ENCODE measurements at regions not wholly inside any gene's neighbourhood (a gene's known extent, or its start where the extent isn't known, plus 50 kb on each side); places are given as distances from the start of the nearest gene placed in this dataset.

DNA sequence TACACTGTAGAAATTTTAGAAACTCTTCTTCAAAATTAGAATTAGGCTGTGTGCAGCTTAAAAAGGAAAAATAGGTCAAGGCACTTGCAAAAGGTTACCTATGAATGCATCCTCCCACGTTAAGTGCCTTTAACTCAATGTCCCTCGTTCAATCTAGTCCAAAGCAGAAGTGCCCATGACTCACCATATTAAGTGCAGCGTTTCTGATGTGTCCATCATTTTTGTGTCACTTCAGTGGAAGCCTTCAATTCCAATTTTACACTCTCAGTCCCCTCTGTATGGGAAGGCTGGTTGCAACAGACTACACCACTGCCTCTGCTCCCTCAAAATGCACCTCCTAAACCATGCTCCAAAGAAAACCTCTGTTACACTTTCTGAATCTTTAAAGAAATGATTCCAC is 53.4 kb downstream of the FOXB1 start:
- Mint-ChIP-seq H3K4me1 (ENCODE audit: low read depth) (no peaks in the 10 kb centered on the region), H3K27me3 (ENCODE audit: low read depth) (peaks cover 71% of the 10 kb centered on the region)
- no peak for ATAC-seq (replicated peaks in 1 of 2)

DNA sequence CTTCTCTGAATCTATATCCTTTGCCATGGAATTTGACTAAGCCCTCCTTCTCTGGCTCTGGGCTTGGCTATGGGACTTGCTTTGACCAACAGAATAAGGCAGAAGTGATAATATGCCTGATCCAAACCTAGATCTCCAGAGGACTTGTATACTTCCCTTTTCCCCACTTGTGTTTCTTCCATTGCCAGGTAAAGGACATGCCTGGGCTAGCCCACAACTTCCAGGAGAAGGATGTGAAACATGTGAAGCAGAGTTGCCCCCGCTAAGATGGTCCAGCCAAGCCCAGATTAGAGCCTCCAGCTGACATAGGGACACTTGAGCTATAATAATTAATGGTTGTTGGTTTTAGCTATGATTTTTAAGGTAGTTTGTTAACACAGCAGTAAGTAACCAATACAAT is 55.1 kb downstream of the FOXB1 start:
- Mint-ChIP-seq H3K4me1 (ENCODE audit: low read depth) (no peaks in the 10 kb centered on the region), H3K36me3 (ENCODE audit: insufficient read depth in 2 of 2) (peaks cover 11 to 17% of the 10 kb centered on the region in 2 donors), H3K27ac (no peak overlapping the region), H3K4me3 (no peak overlapping the region), H3K9me3 (peaks cover 12 to 13% of the 10 kb centered on the region in 2 donors), H3K27me3 (ENCODE audit: low read depth) (peaks cover 66% of the 10 kb centered on the region)
- DNase-seq (no peak), ATAC-seq (replicated peaks in 1 of 2) (no peak)

More for the DNA sequence above, 53.4 kb downstream of the FOXB1 start:
- H3K4me3 Mint-ChIP-seq, result no peak overlapping the region
- peaks cover 12 to 13% of the 10 kb centered on the region in 2 donors for H3K9me3 Mint-ChIP-seq
- peaks cover 11 to 15% of the 10 kb centered on the region in 2 donors for H3K36me3 Mint-ChIP-seq (ENCODE audit: insufficient read depth in 2 of 2)
- no peak for DNase-seq
- H3K27ac Mint-ChIP-seq, result no peak overlapping the region

DNA sequence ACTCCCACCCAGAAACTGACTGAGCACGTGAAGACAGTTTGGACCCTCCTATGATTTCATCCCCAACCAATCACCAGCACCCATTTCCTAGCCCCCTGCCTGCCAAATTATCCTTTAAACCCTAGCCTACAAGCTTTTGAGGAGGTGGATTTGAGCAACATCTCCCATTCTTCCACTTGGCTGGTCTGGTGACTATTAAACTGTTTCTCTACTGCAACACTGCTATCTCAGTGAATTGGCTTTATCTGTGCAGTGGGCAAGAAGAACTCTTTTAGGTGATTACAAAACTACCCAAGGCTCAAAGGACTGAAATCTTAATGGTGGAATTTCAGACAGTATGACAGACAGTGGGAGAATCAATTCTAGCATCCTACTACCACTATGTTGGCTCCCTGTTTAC is 57.6 kb downstream of the FOXB1 start:
- Mint-ChIP-seq H3K4me3 (no peak overlapping the region), H3K4me1 (ENCODE audit: low read depth) (no peaks in the 10 kb centered on the region), H3K36me3 (ENCODE audit: insufficient read depth in 2 of 2) (peaks cover 11 to 17% of the 10 kb centered on the region in 2 donors), H3K27me3 (ENCODE audit: low read depth) (peaks cover 61% of the 10 kb centered on the region), H3K9me3 (peaks cover 12 to 13% of the 10 kb centered on the region in 2 donors), H3K27ac (no peak overlapping the region)
- ATAC-seq (replicated peaks in 1 of 2) (no peak), DNase-seq (no peak)

DNA sequence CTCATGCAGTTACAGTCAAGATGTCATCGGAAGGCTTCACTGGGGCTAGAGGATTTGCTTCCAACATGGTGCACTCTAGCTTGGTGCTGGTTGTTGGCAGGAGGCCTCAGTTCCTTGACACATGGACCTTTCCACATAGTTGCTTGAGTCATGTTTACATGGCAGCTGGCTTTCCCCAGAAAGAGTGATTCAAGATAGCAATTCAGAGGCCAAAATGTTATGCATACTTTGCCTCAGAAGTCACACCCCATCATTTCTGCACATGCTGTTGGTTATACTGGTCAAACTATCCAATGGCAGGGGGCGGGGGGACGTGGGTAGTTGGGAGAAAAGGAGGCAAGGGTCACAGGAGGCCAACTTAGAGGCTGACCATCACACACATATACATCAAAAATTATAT is 58.7 kb downstream of the FOXB1 start:
- DNase-seq (no peak), ATAC-seq (replicated peaks in 1 of 2) (no peak)
- Mint-ChIP-seq H3K4me1 (ENCODE audit: low read depth) (no peaks in the 10 kb centered on the region), H3K9me3 (peaks cover 12 to 13% of the 10 kb centered on the region in 2 donors), H3K27me3 (ENCODE audit: low read depth) (peaks cover 59% of the 10 kb centered on the region), H3K27ac (no peak overlapping the region), H3K36me3 (ENCODE audit: insufficient read depth in 2 of 2) (peaks cover 11 to 17% of the 10 kb centered on the region in 2 donors), H3K4me3 (no peak overlapping the region)

DNA sequence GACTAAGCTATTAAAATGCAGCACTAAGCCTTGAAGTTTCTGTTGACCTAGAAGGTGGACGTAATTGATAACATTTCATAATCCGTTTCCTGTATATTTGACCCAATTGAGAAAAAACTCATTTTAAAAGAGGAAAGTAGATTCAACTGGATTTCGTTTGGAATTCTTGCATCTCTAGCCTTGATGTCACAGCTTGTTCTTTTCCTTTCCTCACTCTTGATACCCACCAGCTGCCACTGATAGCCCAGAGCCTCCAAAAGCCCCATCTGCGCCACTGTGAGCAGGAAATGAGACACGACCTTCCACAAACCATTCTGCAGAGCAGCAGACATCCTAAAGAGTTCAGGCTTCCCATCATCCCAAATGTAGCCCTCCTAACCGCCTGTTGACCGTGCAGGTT is 61.8 kb downstream of the FOXB1 start:
- Mint-ChIP-seq H3K4me3 (no peak overlapping the region), H3K4me1 (ENCODE audit: low read depth) (no peaks in the 10 kb centered on the region), H3K9me3 (peaks cover 10 to 12% of the 10 kb centered on the region in 2 donors), H3K36me3 (ENCODE audit: insufficient read depth in 2 of 2) (peaks cover 11 to 16% of the 10 kb centered on the region in 2 donors), H3K27me3 (ENCODE audit: low read depth) (peaks cover 45% of the 10 kb centered on the region), H3K27ac (no peak overlapping the region)
- no peak for DNase-seq
- no peak for ATAC-seq (replicated peaks in 1 of 2)

DNA sequence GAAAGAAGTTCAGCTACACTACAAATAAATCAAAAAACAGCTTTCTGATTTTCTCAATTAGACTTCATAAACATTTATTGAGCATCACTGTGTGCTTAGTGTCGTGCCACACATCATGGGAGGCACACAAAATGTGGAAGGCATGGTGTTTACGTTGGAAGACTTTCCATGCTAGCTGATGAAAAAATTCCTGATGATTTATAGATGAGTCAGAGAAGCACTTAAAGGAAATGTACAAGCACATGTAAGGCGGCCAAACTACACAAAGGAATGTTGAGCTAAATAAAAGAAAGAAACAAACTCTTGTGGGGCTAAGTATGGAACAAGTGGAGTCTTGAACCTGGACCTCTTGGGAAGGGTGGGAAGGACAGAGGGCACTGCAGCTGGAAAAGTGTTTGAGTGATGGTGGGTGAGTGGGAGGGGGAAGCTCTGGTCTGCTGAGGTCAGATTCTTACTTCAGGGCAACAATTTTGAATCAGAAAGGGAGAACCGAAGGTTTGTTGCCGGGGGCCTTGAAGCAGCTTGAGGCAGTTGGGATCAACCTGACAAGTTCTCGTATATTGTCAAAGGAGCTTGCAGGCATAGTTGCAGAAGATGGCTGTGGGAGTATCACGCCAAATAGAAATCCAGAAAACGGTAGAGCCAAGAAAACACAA is 66.9 kb downstream of the FOXB1 start:
- Mint-ChIP-seq H3K27ac (no peak overlapping the region), H3K27me3 (ENCODE audit: low read depth) (peaks cover 17% of the 10 kb centered on the region), H3K9me3 (peaks cover 3 to 6% of the 10 kb centered on the region in 2 donors), H3K4me3 (no peak overlapping the region), H3K4me1 (ENCODE audit: low read depth) (peaks cover 30% of the 10 kb centered on the region), H3K36me3 (ENCODE audit: insufficient read depth in 2 of 2) (peaks cover 4 to 8% of the 10 kb centered on the region in 2 donors)
- DNase-seq, result no peak
- ATAC-seq (replicated peaks in 1 of 2), result no peak

DNA sequence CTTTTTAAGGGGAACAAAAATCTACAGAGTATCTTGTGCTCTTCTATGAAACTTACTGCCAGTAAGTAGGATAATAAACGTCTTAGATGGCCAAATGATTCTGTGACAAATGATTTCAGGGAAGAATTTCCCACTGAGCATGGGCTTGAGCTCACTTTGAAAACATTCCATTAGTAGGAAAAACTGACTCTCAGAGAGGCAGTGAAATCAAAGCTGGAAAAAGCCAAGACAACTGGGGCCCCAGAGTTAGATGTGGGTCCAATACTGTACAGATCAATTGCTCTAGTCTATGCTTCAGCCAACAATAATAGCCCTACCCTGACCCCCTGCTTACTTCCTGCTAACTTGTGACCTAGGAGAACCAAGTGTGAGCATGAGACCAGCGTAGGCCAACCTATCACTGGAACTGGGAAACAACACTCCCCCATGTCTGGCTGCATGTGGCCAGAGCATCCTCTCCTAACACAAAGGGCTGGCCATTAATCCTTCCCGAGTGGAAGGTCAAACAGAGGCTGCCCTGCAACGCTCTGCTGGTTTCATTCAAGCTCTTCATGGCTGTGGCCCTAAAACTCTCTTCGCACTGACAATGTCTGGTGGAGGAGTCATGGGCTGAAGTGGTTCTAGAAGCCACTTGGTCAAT is 68.8 kb downstream of the FOXB1 start:
- Mint-ChIP-seq H3K4me3 (no peak overlapping the region), H3K27ac (no peak overlapping the region), H3K9me3 (peaks cover 3 to 6% of the 10 kb centered on the region in 2 donors), H3K27me3 (ENCODE audit: low read depth) (peaks cover 1% of the 10 kb centered on the region), H3K36me3 (ENCODE audit: insufficient read depth in 2 of 2) (peaks cover 4 to 8% of the 10 kb centered on the region in 2 donors), H3K4me1 (ENCODE audit: low read depth) (peaks cover 50% of the 10 kb centered on the region)
- DNase-seq, result no peak
- ATAC-seq (replicated peaks in 1 of 2), result no peak

DNA sequence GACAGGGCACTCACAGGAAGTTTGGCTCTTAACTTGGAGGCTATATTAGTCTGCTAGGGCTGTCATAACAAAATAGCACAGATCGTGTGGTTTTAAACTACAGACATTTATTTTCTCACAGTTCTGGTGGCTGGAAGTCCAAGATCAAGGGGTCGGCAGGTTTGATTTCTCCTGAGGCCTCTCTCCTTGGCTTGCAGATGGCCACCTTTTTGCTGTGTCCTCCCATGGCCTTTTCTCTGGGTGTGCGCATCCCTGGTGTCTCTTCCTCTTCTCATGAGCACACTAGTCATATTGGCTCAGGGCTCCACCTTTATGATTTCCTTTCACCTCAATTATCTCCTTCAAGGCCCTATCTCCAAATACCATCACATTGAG is 69.3 kb downstream of the FOXB1 start:
- Mint-ChIP-seq H3K27ac (peak overlapping the region; percentile 24), H3K27me3 (ENCODE audit: low read depth) (no peaks in the 10 kb centered on the region), H3K4me3 (peak overlapping the region in 1 of 2 donors; percentile 39), H3K36me3 (ENCODE audit: insufficient read depth in 2 of 2) (peaks cover 4 to 8% of the 10 kb centered on the region in 2 donors), H3K4me1 (ENCODE audit: low read depth) (peaks cover 54% of the 10 kb centered on the region), H3K9me3 (peaks cover 3 to 6% of the 10 kb centered on the region in 2 donors)
- DNase-seq, result no peak
- no peak for ATAC-seq (replicated peaks in 1 of 2)

DNA sequence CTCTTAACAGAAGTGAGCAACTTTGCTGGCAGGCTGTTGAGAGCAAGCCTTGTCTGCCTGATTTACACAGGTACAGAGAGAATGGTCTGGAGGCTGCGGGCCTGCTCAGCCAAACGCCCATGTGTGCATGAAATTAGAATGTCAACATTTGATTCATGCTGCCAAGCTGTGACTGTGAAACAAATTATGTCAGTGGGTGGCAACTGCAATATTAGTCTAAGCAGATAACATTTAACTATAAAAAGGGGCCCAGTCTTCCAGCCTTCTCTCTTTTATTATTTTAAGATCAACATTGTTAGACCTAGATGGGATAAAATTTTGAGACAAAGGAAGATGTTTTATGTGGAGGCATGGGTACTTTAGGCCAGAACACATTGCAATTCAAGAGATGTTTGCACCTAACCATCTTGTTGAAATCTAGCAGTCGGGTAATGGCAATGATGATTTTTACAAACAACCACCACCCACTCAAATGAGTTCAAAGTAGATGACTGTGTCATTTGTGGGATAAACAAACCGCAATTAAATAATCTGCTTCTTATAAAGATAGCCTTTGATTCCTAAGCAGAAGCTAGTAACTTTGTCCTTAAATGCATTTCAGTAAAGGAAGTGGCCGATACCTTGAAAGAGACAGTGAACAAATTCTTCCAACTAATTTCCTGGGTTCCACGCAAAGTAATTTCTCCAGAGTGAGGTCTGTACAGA is 70.2 kb downstream of the FOXB1 start:
- H3K36me3 Mint-ChIP-seq (ENCODE audit: insufficient read depth in 2 of 2), result peaks cover 4 to 8% of the 10 kb centered on the region in 2 donors
- no peaks in the 10 kb centered on the region for H3K27me3 Mint-ChIP-seq (ENCODE audit: low read depth)

DNA sequence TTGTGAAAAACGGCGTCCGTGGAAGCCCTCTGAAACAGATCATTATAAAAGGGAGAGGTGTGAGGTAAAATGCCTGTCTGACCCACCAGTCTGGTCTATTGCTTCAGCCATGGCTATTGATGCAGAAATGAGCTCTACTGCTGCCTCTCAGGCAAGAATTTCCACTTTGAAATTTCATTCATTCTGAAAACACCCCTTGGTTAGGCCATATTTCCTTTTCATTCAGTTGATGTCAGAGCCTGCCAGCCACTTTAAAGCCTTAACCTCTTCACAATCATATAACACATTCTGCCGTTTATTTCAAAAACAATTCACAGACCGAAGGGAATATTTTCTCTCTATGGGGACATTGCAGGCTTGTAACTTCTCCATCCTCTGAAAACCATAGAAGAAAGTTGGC is 71.9 kb downstream of the FOXB1 start:
- Mint-ChIP-seq H3K4me3 (peak overlapping the region; percentile 72 to 82), H3K4me1 (ENCODE audit: low read depth) (peaks cover 59% of the 10 kb centered on the region), H3K27ac (peak overlapping the region; percentile 86), H3K27me3 (ENCODE audit: low read depth) (peaks cover 8% of the 10 kb centered on the region), H3K36me3 (ENCODE audit: insufficient read depth in 2 of 2) (peaks cover 4 to 8% of the 10 kb centered on the region in 2 donors), H3K9me3 (peaks cover 3 to 6% of the 10 kb centered on the region in 2 donors)
- DNase-seq (peak; percentile 25 to 30), ATAC-seq (replicated peaks in 1 of 2) (peak; percentile 57 to 69)

More for the DNA sequence above, 70.2 kb downstream of the FOXB1 start:
- H3K9me3 Mint-ChIP-seq, result peaks cover 3 to 6% of the 10 kb centered on the region in 2 donors
- DNase-seq, result peak in 1 of 2 donors; percentile 6
- peak overlapping the region; percentile 24 for H3K27ac Mint-ChIP-seq
- peaks cover 59% of the 10 kb centered on the region for H3K4me1 Mint-ChIP-seq (ENCODE audit: low read depth)
- no peak for ATAC-seq (replicated peaks in 1 of 2)
- H3K4me3 Mint-ChIP-seq, result peak overlapping the region in 1 of 2 donors; percentile 39

DNA sequence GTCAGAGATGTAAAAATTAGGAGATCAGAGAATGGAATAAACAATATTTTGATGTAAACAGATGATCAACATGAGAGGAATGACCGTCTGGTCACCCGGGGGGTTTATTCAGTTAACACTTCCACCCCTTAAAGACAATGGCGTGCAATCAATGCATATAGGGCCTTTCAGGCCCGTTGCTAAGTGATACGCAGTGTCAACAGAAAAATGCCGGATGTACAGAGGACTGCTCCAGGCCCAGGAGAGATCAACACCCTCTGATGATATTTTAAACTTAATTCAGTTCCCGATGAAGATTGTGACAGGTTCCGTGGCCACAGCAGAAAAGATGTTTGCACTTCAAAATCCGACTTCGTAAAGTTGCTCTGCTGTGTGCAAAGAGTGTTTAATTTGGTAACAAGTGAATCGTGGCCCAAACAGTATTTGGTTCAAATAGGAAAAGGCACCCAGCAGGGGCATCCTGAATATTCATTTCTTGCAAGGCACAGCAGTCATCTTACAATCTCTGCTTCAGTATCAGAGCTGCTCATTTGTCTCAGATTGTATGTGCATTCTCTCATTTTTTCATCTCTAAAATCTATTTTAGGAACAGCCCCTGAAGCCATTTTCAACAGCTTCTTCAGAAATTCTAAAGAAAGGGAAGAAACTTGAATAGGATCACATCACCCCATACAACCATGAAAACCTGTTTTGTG is 72.6 kb downstream of the FOXB1 start:
- peaks cover 4 to 8% of the 10 kb centered on the region in 2 donors for H3K36me3 Mint-ChIP-seq (ENCODE audit: insufficient read depth in 2 of 2)
- ATAC-seq (replicated peaks in 1 of 2) (peak; percentile 30 to 49), DNase-seq (peak; percentile 8 to 16)
- H3K4me3 Mint-ChIP-seq, result peak overlapping the region; percentile 72 to 82
- peaks cover 10% of the 10 kb centered on the region for H3K27me3 Mint-ChIP-seq (ENCODE audit: low read depth)
- peak overlapping the region; percentile 86 for H3K27ac Mint-ChIP-seq
- peaks cover 59% of the 10 kb centered on the region for H3K4me1 Mint-ChIP-seq (ENCODE audit: low read depth)
- peaks cover 3 to 6% of the 10 kb centered on the region in 2 donors for H3K9me3 Mint-ChIP-seq

DNA sequence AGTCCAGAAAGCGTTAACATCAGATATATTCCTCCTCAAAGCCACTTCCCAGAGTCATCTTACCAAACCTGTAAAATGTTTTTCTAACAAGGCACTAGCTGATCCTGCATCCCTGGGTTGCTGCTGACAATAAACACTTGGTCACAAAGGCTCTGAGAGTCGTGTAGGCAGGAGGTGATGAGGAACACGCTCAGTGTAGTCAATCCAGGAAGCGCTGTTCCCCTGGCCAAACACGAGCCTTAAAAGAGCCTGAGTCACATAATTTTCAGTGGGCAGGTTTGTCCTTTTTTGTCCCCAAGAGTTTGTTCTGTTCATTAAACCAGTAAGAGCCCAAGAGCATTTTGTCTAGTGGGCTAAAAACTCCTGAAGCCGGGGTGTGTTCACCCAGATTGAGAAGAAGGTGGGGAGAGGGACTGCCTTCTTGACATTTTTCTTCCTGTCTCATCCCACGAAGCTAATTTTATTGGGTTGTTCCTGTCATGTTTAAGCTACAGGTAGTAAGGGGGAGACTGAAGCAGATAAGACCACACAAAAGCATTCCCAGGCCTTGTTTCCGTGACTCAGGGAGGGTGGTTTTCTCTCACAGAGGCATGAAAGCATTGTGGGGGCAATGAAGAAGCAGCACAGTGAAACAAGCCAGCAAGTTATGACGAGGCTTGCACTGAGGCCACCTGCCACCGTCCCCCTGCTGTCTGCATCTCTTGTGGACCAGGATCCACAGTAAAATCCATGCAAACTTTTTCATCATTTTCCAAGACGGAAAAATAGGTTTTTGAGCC is 73.7 kb downstream of the FOXB1 start:
- Mint-ChIP-seq H3K9me3 (peaks cover 3 to 6% of the 10 kb centered on the region in 2 donors), H3K27me3 (ENCODE audit: low read depth) (peaks cover 19% of the 10 kb centered on the region), H3K4me1 (ENCODE audit: low read depth) (peaks cover 59% of the 10 kb centered on the region), H3K27ac (peak overlapping the region; percentile 86), H3K36me3 (ENCODE audit: insufficient read depth in 2 of 2) (peaks cover 4 to 8% of the 10 kb centered on the region in 2 donors), H3K4me3 (peak overlapping the region; percentile 72 to 82)
- ATAC-seq (replicated peaks in 1 of 2) (peak; percentile 84 to 85), DNase-seq (peak; percentile 56 to 64)

All from activated T-cell treated with anti-CD3 and anti-CD28 coated beads, Interleukin-2, amount 50 U/mL, for 72 hours (primary cell).